Stimulated activated CD4-positive, alpha-beta T cell treated with anti-CD3 and anti-CD28 coated beads, TNF-alpha, amount 100 ng/mL, for 48 hours (primary cell): ENCODE measurements at regions not wholly inside any gene's neighbourhood (a gene's known extent, or its start where the extent isn't known, plus 50 kb on each side); places are given as distances from the start of the nearest gene placed in this dataset.

Experiments
- DNase-seq, 3 donors: peaks; one replicate each; pipeline ENCODE4 v3.0.0-alpha.2; 2020; ENCODE audit warnings: low read depth in 3 of 3

- no peak for DNase-seq
Measured at GRCh38 chr21:35646606-35647005, 413.7 kb downstream of the SETD4 start.

GRCh38 chr21:35645991-35646390 lies 414.3 kb downstream of the SETD4 start:
- no peak for DNase-seq

GRCh38 chr21:35644523-35644922 lies 415.8 kb downstream of the SETD4 start:
- DNase-seq, result no peak

GRCh38 chr21:35643176-35643575 lies 417.1 kb downstream of the SETD4 start:
- no peak for DNase-seq

GRCh38 chr21:35641271-35642016 lies 418.9 kb downstream of the SETD4 start:
- DNase-seq, result no peak

GRCh38 chr21:35637431-35637830 lies 422.9 kb downstream of the SETD4 start:
- DNase-seq, result no peak

GRCh38 chr21:35635994-35636393 lies 424.3 kb downstream of the SETD4 start:
- no peak for DNase-seq

- DNase-seq, result no peak
Measured at GRCh38 chr21:35635261-35635660, 425.1 kb downstream of the SETD4 start.

- DNase-seq, result no peak
Measured at GRCh38 chr21:35633501-35633900, 426.8 kb downstream of the SETD4 start.

- DNase-seq, result no peak
Measured at GRCh38 chr21:35632711-35633110, 427.6 kb downstream of the SETD4 start.

- no peak for DNase-seq
Measured at GRCh38 chr21:35628316-35628715, 432.0 kb downstream of the SETD4 start.

GRCh38 chr21:35627462-35627861 lies 432.9 kb downstream of the SETD4 start:
- no peak for DNase-seq

GRCh38 chr21:35625576-35625975 lies 434.8 kb downstream of the SETD4 start:
- no peak for DNase-seq

- DNase-seq, result no peak
Measured at GRCh38 chr21:35624901-35625300, 435.4 kb downstream of the SETD4 start.

GRCh38 chr21:35622612-35623011 lies 437.7 kb downstream of the SETD4 start:
- no peak for DNase-seq

GRCh38 chr21:35619184-35619583 lies 441.1 kb downstream of the SETD4 start:
- DNase-seq, result no peak

GRCh38 chr21:35617491-35617890 lies 442.8 kb downstream of the SETD4 start:
- no peak for DNase-seq

GRCh38 chr21:35616090-35616489 lies 444.2 kb downstream of the SETD4 start:
- DNase-seq, result no peak

GRCh38 chr21:35615325-35615724 lies 445.0 kb downstream of the SETD4 start:
- DNase-seq, result no peak

- DNase-seq, result no peak
Measured at GRCh38 chr21:35614396-35614921, 445.9 kb downstream of the SETD4 start.

- DNase-seq, result no peak
Measured at GRCh38 chr21:35611708-35612132, 448.6 kb downstream of the SETD4 start.

- no peak for DNase-seq
Measured at GRCh38 chr21:35609263-35609662, 451.1 kb downstream of the SETD4 start.

GRCh38 chr21:35607406-35607805 lies 452.9 kb downstream of the SETD4 start:
- DNase-seq, result no peak

GRCh38 chr21:35606578-35606977 lies 453.7 kb downstream of the SETD4 start:
- DNase-seq, result no peak
